ENCODE measurements at regions not wholly inside any gene's neighbourhood (a gene's known extent, or its start where the extent isn't known, plus 50 kb on each side); places are given as distances from the start of the nearest gene placed in this dataset.

DNA sequence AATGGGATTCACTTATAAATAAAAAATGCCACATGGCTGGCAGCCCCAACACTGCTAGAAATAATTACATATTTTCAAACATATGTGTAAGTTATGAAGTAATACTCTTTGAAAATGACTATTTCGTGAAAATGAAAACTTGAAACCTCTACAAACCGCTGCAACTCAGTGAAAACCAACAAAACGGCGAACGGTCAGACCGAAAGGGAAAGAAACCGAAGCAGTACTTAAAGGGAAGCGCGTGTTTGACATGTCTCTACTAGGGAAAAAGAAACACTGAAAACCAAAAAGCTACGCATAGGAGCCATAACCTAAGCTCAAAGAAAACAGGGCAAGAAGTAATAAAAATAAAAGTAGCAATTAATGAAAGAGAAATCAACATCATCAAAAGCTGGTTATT, 121.0 kb upstream of the GGTLC1 start:
- no peak for FAIRE-seq
- H3K9me3 ChIP-seq (replicated peaks; ENCODE audit: control insufficient read depth, insufficient read depth, low read depth, low read length): no peaks in the 10 kb centered on the region
- no peaks in the 10 kb centered on the region for H3K4me1 ChIP-seq (replicated peaks in 1 of 2; ENCODE audit: control insufficient read depth in 2 of 2, insufficient read depth in 2 of 2, low read length in 2 of 2)
- no peak overlapping the region for H3K27ac ChIP-seq (ENCODE audit: extremely low read depth, low read depth, low read length)
- no peaks in the 10 kb centered on the region for H3K36me3 ChIP-seq (ENCODE audit: control insufficient read depth, insufficient read depth, low read length)
- in situ Hi-C loops (cut with MboI): no loop called here
- CTCF ChIA-PET (ENCODE audit: low intra/inter-chr PET ratio): no interaction called here
- no peak for DNase-seq (ENCODE audit: extremely low read depth in 1 of 4, low spot score in 3 of 4)
- no TSS peak for BruUV-seq (replicated peaks)
- H3K4me3 ChIP-seq: no peak overlapping the region
- intact Hi-C loops (cut with micrococcal nuclease): no loop called here
- WGBS (ENCODE audit: insufficient coverage, low coverage, missing lambda C conversion rate): 8% methylated on average over 5 of the region's 10 CpGs
- ATAC-seq: no peak
- no peaks in the 10 kb centered on the region for H4K20me1 ChIP-seq (replicated peaks; ENCODE audit: control insufficient read depth, insufficient read depth, low read length)
- H3K9me1 ChIP-seq (ENCODE audit: control insufficient read depth, insufficient read depth, low read length): no peaks in the 10 kb centered on the region
- no peaks in the 10 kb centered on the region for H3K27me3 ChIP-seq (ENCODE audit: control insufficient read depth in 2 of 2, insufficient read depth in 2 of 2, low read length in 2 of 2)
- no peak overlapping the region for H2AFZ ChIP-seq (ENCODE audit: low read depth, low read length)
- H3K9ac ChIP-seq (ENCODE audit: insufficient read depth in 1 of 2, low read depth in 2 of 2, low read length in 2 of 2): no peak overlapping the region
- H3K4me2 ChIP-seq (ENCODE audit: insufficient read depth, low read length): no peak overlapping the region
- TF ChIP-seq, protein P1, sequence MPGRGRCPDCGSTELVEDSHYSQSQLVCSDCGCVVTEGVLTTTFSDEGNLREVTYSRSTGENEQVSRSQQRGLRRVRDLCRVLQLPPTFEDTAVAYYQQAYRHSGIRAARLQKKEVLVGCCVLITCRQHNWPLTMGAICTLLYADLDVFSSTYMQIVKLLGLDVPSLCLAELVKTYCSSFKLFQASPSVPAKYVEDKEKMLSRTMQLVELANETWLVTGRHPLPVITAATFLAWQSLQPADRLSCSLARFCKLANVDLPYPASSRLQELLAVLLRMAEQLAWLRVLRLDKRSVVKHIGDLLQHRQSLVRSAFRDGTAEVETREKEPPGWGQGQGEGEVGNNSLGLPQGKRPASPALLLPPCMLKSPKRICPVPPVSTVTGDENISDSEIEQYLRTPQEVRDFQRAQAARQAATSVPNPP (IDR thresholded peaks at IDR 0.05; ENCODE audit: borderline replicate concordance, insufficient read depth, insufficient read length): no peak
- TF ChIP-seq RBFOX2 (IDR thresholded peaks at IDR 0.05; ENCODE audit: low read depth, low read length) (no peak), CC2D1A (IDR thresholded peaks at IDR 0.05) (no peak), ETS1 (conservative IDR thresholded peaks at IDR 0.05; ENCODE audit: control insufficient read depth, low read depth, low read length) (no peak), SUPT5H (IDR thresholded peaks at IDR 0.05) (no peak), KLF6 (CRISPR knock-in tag; IDR thresholded peaks at IDR 0.05; ENCODE audit: borderline replicate concordance) (no peak), RFX7 (CRISPR knock-in tag; IDR thresholded peaks at IDR 0.05) (no peak), CEBPG (CRISPR knock-in tag; IDR thresholded peaks at IDR 0.05) (no peak), CEBPG (tag; conservative IDR thresholded peaks at IDR 0.05 in 1 of 2, IDR thresholded peaks at IDR 0.05 in 1 of 2) (no peak), ESRRB (CRISPR knock-in tag; IDR thresholded peaks at IDR 0.05; ENCODE audit: borderline replicate concordance) (no peak), GATAD2A (IDR thresholded peaks at IDR 0.05) (no peak), ZNF280A (IDR thresholded peaks at IDR 0.05; ENCODE audit: low read depth, partially characterized antibody) (no peak)
- TF ChIP-seq, protein P2, sequence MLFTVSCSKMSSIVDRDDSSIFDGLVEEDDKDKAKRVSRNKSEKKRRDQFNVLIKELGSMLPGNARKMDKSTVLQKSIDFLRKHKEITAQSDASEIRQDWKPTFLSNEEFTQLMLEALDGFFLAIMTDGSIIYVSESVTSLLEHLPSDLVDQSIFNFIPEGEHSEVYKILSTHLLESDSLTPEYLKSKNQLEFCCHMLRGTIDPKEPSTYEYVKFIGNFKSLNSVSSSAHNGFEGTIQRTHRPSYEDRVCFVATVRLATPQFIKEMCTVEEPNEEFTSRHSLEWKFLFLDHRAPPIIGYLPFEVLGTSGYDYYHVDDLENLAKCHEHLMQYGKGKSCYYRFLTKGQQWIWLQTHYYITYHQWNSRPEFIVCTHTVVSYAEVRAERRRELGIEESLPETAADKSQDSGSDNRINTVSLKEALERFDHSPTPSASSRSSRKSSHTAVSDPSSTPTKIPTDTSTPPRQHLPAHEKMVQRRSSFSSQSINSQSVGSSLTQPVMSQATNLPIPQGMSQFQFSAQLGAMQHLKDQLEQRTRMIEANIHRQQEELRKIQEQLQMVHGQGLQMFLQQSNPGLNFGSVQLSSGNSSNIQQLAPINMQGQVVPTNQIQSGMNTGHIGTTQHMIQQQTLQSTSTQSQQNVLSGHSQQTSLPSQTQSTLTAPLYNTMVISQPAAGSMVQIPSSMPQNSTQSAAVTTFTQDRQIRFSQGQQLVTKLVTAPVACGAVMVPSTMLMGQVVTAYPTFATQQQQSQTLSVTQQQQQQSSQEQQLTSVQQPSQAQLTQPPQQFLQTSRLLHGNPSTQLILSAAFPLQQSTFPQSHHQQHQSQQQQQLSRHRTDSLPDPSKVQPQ (CRISPR knock-in tag; IDR thresholded peaks at IDR 0.05; ENCODE audit: borderline replicate concordance): no peak
- H3K79me2 ChIP-seq (ENCODE audit: control insufficient read depth, insufficient read depth, low read length): no peaks in the 10 kb centered on the region
- POLR2A ChIA-PET: no interaction called here

All from K562 (cell line).